IPS-18a (cell line): ENCODE measurements at regions not wholly inside any gene's neighbourhood (a gene's known extent, or its start where the extent isn't known, plus 50 kb on each side); places are given as distances from the start of the nearest gene placed in this dataset.

Source experiments
- H3K27ac ChIP-seq: one replicate; pipeline ENCODE4 v1.5.1; 2013; ENCODE audit warnings: low read length
- H3K27me3 ChIP-seq: one replicate; pipeline ENCODE4 v1.6.1; 2013; ENCODE audit warnings: mild to moderate bottlenecking, low read length; ENCODE audit not compliant: control insufficient read depth, insufficient read depth
- H3K36me3 ChIP-seq: one replicate; pipeline ENCODE4 v1.6.1; 2013; ENCODE audit warnings: low read depth, low read length; ENCODE audit not compliant: control insufficient read depth
- H3K4me1 ChIP-seq: one replicate; pipeline ENCODE4 v1.6.1; 2013; ENCODE audit warnings: low read depth, low read length; ENCODE audit not compliant: control insufficient read depth
- H3K4me3 ChIP-seq: one replicate; pipeline ENCODE4 v1.5.1; 2013; ENCODE audit warnings: low read length
- H3K9ac ChIP-seq: one replicate; pipeline ENCODE4 v1.6.1; 2013; ENCODE audit warnings: mild to moderate bottlenecking, low read length, moderate library complexity
- H3K9me3 ChIP-seq: one replicate; pipeline ENCODE4 v1.6.1; 2013; ENCODE audit warnings: low read depth, low read length; ENCODE audit not compliant: control insufficient read depth

DNA sequence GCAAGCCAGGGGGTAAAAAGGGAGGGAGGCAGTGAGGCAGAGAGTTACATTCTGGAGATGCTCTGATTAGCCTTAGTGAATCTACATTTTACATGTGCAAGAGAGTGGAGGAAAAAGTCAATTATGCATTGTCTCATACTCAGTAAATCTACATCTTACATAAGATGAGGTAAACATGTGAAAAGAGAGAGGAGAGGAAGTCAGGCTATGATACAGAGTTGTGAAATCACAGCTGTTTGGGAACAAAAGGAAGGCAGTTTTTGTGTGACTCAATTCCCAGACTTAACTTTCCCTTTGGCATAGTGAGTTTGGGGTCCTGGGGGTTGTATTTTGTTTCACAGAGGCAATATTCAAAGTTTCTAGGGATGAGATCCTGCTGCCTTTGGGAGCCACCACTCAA is 67.8 kb downstream of the GP2 start:
- no peaks in the 10 kb centered on the region for H3K9me3 ChIP-seq
- H3K4me3 ChIP-seq, result no peak overlapping the region

DNA sequence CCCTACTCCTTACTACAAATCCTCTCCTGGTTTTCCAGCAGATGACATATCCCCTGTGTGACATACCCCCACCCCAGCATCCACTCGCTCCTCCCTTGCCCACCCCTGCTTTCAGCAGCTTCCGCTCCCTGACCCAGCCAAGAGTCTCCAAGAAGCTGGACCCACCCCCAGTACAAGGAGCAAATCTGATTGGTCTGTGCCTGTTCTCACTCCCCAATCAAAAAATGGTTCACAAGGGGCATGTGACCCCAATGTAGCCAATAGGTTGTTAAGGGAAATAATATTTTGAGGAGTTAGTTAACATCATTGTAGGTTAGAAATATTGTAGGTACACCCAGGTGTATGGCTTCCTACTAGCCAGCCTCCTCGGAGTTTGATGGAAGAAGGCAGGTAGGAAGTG is 70.1 kb downstream of the GP2 start:
- H3K36me3 ChIP-seq, result no peaks in the 10 kb centered on the region
- H3K27me3 ChIP-seq, result no peaks in the 10 kb centered on the region
- no peak overlapping the region for H3K4me3 ChIP-seq
- no peaks in the 10 kb centered on the region for H3K9me3 ChIP-seq
- no peak overlapping the region for H3K27ac ChIP-seq
- no peak overlapping the region for H3K9ac ChIP-seq
- peaks cover 11% of the 10 kb centered on the region for H3K4me1 ChIP-seq

More for the DNA sequence above, 67.8 kb downstream of the GP2 start:
- no peak overlapping the region for H3K27ac ChIP-seq
- no peaks in the 10 kb centered on the region for H3K36me3 ChIP-seq
- H3K9ac ChIP-seq, result no peak overlapping the region
- peaks cover 17% of the 10 kb centered on the region for H3K4me1 ChIP-seq
- H3K27me3 ChIP-seq, result no peaks in the 10 kb centered on the region

DNA sequence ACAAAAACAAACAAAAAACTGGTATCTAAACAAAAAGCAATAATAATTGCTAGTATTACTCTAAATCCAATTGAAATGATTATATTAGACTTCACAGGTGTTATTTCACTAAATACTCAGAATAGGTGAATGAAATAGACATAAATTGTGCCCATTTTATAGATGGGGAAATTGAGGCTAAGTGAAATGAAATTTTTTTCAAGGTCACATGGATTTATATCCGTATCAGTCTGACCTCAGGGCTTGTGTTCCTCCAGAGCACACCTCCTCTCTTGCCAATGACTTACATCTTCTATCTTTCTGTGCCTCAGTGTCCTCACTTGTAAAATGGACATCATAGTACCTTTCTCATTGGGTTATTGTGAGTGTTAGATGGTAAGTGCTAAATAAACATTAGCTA is 72.3 kb downstream of the GP2 start:
- no peak overlapping the region for H3K27ac ChIP-seq
- peaks cover 7% of the 10 kb centered on the region for H3K4me1 ChIP-seq
- no peaks in the 10 kb centered on the region for H3K27me3 ChIP-seq
- H3K9ac ChIP-seq, result no peak overlapping the region
- H3K36me3 ChIP-seq, result no peaks in the 10 kb centered on the region
- H3K9me3 ChIP-seq, result no peaks in the 10 kb centered on the region
- H3K4me3 ChIP-seq, result no peak overlapping the region

DNA sequence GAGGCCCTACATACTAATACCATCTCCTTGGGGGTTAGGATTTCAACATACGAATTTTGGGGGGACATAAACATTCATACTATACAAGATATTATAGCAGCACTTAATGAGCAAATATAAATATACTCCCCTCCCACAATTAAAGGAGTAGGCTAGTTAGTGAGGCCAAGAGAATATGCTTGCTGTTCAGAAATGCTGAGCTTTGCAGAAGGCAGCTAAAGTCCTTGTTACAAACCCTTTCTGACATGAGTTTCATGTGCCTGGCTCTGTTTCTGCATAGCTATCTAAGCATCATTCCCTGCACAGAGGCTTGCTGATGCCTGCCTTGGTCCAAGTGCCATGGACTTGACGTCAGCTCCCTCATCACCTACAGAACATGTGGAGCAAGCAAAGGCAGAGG is 73.5 kb downstream of the GP2 start:
- Histone ChIP-seq H3K36me3 (no peaks in the 10 kb centered on the region), H3K9me3 (no peaks in the 10 kb centered on the region), H3K9ac (no peak overlapping the region), H3K27ac (no peak overlapping the region), H3K4me3 (no peak overlapping the region), H3K27me3 (no peaks in the 10 kb centered on the region), H3K4me1 (peaks cover 7% of the 10 kb centered on the region)

DNA sequence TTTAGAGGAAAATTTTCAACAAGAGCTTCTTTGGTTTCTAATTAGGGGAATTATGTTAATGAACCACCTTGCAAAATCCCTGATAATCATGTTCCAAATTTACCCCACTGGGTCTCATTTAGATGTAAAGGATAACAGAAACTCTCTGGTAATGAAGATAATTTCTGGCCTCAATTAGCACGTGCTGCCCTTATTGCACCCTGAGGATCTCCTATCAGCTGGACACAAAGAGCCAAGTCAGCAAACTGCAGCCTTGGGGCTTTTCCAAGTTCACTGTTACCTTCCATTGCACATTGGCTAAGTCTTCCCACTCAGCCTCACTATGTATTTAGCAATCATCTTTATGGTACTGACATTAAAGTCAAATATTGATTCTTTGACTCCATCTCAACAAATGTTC is 78.1 kb downstream of the GP2 start:
- peaks cover 5% of the 10 kb centered on the region for H3K4me1 ChIP-seq
- no peak overlapping the region for H3K9ac ChIP-seq
- no peak overlapping the region for H3K4me3 ChIP-seq
- no peaks in the 10 kb centered on the region for H3K36me3 ChIP-seq
- no peaks in the 10 kb centered on the region for H3K27me3 ChIP-seq
- no peaks in the 10 kb centered on the region for H3K9me3 ChIP-seq
- H3K27ac ChIP-seq, result no peak overlapping the region

DNA sequence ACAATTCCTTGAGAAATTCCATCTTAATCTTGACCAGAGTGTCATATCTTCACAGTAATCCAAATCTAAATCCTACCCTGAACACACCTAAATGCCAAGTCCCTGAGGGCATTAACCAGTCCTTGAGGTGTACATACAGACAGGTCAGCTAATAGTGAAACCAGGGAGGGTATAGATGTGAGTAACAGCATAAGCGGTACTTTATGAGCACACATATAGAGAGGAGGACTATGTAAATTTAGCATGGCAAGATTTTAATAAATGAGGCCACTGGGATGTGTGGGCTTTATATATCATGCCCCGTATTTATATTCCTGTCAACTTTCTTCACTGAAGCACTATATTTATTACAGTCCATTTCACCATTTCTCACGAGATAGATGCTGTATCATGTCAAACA is 80.2 kb downstream of the GP2 start:
- Histone ChIP-seq H3K9me3 (no peaks in the 10 kb centered on the region), H3K27me3 (no peaks in the 10 kb centered on the region), H3K4me1 (peaks cover 14% of the 10 kb centered on the region), H3K27ac (no peak overlapping the region), H3K4me3 (no peak overlapping the region), H3K9ac (no peak overlapping the region), H3K36me3 (no peaks in the 10 kb centered on the region)

DNA sequence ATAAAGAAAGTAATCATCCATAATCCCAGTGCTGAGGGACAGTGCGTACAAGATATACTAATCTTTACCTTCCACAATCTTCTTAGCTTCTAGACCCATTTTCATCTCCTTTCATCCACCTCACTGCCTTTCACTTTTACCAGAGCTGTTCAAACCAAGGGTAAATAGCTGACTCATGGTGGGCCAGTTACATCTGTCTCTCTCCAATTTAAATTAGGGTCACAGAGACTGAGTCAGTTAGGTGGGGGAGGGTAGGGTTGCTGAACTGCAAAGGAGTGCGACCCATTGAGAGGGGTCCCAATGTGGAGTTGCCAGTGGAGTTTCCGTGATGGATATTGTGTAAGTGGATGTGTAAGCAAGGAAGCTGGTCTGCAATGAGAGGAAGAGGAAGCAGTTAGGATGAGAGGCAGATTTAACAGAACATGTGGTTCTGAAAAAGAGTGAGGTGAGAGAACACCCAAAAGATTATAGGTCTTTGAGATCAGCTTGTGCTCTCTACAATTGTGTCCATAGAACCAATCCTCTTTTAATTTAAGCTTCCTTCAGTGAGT is 83.5 kb downstream of the GP2 start:
- no peaks in the 10 kb centered on the region for H3K9me3 ChIP-seq
- no peaks in the 10 kb centered on the region for H3K36me3 ChIP-seq
- H3K9ac ChIP-seq, result no peak overlapping the region
- no peak overlapping the region for H3K27ac ChIP-seq
- H3K4me1 ChIP-seq, result peaks cover 14% of the 10 kb centered on the region
- H3K27me3 ChIP-seq, result no peaks in the 10 kb centered on the region
- no peak overlapping the region for H3K4me3 ChIP-seq

DNA sequence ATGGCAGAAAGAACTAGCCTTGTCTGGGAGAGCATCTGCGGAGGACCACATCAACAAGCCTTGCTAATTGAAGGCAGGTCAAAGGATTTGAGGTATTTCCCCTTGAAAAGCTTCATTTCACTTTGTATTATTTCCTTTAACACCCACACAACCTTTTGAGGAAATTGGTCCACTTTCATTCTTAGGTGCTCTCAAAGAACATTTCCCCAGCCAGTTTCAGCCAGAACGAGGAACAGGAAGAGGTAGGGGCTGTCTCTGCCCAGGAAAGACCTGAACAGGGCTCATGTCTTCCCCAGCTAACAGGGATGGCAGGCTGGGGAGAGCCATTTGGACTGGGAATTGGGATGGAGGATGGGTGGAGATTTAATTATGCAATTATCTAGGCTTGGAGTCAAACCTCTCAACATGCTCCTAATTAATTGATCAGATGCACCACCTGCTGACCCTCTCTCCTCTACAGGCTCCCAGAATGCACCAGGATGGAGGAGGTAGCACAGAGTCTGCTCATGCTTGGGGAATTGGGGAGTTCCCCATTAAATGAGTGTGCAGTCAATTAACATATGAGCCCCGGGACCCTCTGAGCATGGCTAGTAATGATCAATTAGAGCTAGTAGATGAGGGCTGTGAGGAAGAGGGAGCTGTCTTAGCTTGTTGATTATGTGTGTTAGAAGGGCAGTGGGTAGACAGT is 84.6 kb downstream of the GP2 start:
- H3K36me3 ChIP-seq, result no peaks in the 10 kb centered on the region
- no peaks in the 10 kb centered on the region for H3K9me3 ChIP-seq
- no peak overlapping the region for H3K27ac ChIP-seq
- no peaks in the 10 kb centered on the region for H3K27me3 ChIP-seq
- H3K4me3 ChIP-seq, result no peak overlapping the region
- peaks cover 14% of the 10 kb centered on the region for H3K4me1 ChIP-seq
- H3K9ac ChIP-seq, result no peak overlapping the region

DNA sequence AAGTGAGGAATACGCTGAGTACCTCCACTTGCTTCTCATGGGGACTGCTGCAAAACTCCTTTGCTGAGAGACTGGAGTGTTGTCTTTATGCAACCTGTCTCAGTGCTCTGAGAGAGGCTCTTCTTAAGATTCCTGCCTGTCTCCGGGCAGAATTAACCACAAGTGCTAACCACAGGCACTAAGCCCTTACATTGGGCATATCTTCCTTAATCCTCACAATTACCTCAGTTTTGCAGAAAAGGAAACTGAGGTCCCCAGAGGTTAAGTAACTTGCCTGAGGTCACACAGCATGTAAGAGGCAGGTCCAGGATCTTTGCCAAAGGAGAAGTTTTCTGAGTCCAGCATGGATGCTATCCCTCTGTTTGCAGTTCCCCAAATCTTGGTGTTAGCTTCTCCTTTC is 86.0 kb downstream of the GP2 start:
- Histone ChIP-seq H3K4me1 (peaks cover 14% of the 10 kb centered on the region), H3K9me3 (no peaks in the 10 kb centered on the region), H3K27ac (no peak overlapping the region), H3K4me3 (no peak overlapping the region), H3K9ac (no peak overlapping the region), H3K27me3 (no peaks in the 10 kb centered on the region), H3K36me3 (no peaks in the 10 kb centered on the region)

DNA sequence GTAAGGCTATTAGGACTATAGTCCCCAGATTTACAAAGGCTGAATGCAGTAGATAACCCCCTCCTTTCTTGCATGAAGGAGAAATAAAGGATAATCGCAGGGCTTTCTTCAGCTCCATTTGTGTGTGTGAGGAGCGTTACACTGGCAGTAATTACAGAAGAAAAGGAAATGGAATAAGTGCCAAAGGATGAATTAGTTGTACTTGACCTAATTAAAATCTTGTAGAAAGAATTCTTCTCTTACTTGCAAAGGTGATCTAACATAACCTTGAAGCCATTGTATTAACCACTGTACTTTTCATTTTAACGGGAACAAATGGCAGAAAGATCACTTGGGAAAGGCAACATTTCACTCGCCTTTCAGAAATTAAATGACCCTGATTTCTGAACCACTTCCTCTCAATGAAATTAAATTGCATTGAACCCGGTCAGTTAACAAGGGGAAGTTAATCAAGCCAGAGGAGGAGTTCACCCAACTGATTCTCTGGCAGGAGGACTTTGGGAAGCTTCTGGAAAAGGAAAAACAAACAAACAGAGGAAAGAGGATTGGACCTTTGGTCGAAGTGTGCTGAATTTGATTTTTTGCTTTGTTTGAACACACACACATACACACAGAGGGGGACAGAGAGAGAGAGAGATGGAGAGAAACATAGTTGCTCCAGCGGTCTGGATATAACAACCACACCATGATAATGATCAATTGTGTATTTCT is 90.6 kb downstream of the GP2 start:
- Histone ChIP-seq H3K4me3 (no peak overlapping the region), H3K4me1 (no peaks in the 10 kb centered on the region), H3K27ac (no peak overlapping the region), H3K9me3 (no peaks in the 10 kb centered on the region), H3K9ac (no peak overlapping the region), H3K27me3 (no peaks in the 10 kb centered on the region), H3K36me3 (no peaks in the 10 kb centered on the region)

DNA sequence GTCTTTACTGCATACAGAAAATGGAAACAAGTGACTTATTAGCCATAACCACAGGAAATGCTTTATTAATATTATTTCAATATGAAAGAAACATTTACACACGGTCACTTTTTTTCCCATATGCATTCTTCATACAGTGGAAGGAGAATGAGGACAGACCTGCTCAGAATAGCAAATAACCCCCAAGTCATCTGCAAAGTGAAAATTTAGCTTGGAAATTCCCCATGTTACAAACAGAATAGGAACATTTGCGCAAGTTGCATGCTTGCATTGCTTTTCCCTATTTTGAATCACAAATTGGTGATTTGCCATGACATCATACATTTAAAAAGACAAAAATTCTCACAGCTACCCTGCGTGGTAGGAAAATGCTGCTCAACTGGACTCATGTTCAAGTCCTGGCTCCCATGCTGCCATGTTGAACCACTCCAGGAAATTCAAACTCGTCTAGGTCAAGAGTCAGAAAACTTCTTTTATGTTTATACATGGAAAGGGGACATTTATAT is 102.0 kb downstream of the GP2 start:
- Histone ChIP-seq H3K36me3 (no peaks in the 10 kb centered on the region), H3K9ac (no peak overlapping the region), H3K27me3 (no peaks in the 10 kb centered on the region), H3K4me1 (no peaks in the 10 kb centered on the region), H3K9me3 (no peaks in the 10 kb centered on the region), H3K27ac (no peak overlapping the region), H3K4me3 (no peak overlapping the region)

DNA sequence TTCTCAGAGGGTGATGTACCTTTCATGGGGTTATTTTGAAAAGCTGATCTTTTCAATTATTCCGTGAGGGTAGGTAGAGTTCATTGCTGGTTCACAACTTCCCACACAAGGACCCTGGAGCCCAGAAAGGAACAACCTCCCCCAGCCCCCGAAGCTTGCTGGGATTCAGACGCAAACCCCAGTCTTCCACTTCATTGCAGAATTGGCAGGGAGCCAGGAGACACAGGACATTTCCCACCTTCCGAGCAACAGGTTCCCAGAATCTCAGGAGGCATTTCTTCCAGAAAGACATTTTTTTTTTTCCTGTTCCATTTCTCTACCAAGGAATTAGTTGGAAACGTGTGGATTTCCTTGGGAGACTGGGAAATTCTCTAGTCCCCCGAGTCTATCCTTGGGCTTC is 106.1 kb downstream of the GP2 start:
- no peaks in the 10 kb centered on the region for H3K9me3 ChIP-seq
- no peak overlapping the region for H3K4me3 ChIP-seq
- H3K36me3 ChIP-seq, result no peaks in the 10 kb centered on the region
- H3K27me3 ChIP-seq, result no peaks in the 10 kb centered on the region
- no peak overlapping the region for H3K9ac ChIP-seq
- H3K27ac ChIP-seq, result no peak overlapping the region
- no peaks in the 10 kb centered on the region for H3K4me1 ChIP-seq
